Renal pelvis (tissue), 1 donor: ENCODE measurements at regions not wholly inside any gene's neighbourhood (a gene's known extent, or its start where the extent isn't known, plus 50 kb on each side); places are given as distances from the start of the nearest gene placed in this dataset.

ENCODE experiments used
- DNase-seq: peaks from one replicate; pipeline ENCODE4 v3.0.0-alpha.2; 2013

GRCh38 chr5:72046106-72046505, 61.2 kb upstream of the MAP1B start:
- no peak for DNase-seq

- no peak for DNase-seq
These were observed 51.6 kb upstream of the MAP1B start for GRCh38 chr5:72055636-72056035.
